GM21390 (cell line): ENCODE measurements at regions not wholly inside any gene's neighbourhood (a gene's known extent, or its start where the extent isn't known, plus 50 kb on each side); places are given as distances from the start of the nearest gene placed in this dataset.
"Not testable (repeated sequence)": the region's sequence is repeated elsewhere in the genome, so short reads cannot be mapped to it uniquely, and the experiment has no call there.

Source experiments
- ATAC-seq: cut with Tn5 transposase; IDR thresholded peaks from one replicate; pipeline ENCODE4 v1.9.1; 2021; ENCODE audit not compliant: unreplicated experiment

DNA sequence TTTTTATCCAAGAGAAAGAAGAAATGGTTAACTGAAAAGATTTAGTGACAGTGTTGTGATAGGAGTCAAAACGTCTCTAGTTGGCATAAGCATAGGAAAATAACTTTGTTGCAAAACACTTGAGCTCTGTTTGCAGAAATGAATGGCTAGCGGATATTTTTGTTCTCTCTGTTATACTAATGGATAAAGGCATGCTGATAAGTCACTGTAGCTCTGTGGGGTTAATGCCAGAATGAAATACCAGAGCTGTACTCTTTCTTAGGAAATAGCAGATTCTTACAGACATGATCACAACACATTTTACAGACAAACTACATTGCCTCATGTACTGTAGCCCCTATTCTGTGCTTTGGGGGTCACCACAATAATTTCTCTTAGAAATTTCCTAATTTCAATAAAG lies 202.8 kb downstream of the DMRTA1 start:
- ATAC-seq: no peak

DNA sequence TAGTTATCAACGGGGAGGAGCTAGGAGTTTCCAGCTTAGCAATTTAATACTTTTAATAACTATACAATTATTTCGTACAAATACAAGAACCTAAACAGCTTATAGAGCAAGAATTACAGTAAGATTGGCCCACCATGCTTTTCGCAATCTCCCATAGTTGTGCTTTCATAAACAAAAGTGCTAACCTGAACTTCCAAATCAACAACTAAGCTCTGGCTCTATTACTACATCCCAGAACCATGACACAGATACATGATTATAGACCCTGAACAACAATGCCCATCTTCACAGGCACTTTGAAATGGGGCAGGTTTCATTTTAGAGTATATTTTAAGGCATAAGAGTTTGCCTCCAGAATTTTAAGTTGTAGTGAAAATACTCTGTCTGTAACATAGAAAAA lies 203.5 kb downstream of the DMRTA1 start:
- ATAC-seq: no peak

DNA sequence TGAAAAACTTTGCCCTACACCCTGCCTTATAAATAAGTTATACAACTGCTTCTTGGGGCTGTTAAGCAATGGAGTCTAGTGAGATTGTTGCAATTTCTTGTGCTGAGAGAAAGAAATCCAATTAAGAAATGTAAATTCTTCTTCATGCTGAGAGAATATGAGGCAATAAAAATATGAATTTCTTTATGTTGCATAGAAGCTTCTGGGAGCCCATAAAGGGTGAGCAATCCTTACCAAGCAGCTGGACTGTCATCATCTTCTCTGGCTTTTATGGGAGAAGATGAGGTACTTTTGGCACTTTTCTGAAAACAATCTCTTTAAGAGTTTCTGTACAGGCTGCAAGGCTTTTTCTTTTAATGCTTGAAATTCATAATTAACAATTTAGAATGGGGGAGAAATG lies 204.3 kb downstream of the DMRTA1 start:
- ATAC-seq: no peak

DNA sequence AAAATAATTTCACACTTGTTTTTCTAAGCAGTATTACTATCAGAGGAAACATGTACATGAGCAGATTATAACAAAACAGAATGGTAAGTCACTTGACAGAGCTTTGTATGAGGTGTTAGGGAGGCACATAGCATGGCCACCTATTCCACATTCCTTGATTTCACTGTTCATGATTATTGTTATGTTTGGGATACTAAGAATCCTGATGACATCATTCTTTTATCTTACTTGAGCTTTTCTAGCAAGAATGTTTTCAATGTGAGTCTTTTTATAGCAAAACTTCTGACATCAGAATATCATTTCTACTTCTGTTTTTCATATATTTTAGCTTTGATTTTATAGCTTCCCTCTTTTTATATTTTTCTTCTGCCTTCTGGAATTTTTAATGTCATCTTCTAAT lies 208.2 kb downstream of the DMRTA1 start:
- ATAC-seq: no peak

DNA sequence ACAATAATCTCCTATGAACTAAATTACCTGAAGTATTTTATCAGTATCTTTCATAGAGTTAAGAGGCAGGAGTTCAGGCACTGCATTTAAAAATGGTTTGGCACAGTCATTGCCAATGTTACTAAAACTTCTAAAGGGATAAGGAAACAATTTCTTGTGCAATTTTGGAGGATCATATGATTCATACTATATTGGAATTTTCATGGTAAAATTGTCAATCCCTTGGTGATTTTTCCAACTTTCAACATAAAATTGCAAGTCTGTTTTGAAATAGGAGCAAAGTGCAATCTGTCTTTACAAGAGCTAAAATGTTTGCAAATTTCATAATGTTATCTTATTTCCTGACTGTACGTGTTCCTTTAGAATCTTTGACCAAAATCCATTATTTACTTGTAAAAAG lies 211.1 kb downstream of the DMRTA1 start:
- no peak for ATAC-seq

DNA sequence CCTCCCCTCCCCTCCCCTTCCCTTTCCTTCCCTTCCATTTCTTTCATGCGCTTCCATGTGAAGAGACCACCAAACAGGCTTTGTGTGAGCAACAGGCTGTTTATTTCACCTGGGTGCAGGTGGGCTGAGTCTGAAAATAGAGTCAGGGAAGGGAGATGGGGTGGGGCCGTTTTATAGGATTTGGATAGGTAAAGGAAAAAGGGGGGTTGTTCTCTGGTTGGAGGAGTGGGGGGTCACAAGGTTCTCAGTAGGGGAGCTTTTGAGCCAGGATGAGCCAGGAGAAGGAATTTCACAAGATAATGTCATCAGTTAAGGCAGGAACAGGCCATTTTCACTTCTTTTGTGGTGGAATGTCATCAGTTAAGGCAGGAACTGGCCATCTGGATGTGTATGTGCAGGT lies 211.9 kb downstream of the DMRTA1 start:
- not testable (repeated sequence) for ATAC-seq

DNA sequence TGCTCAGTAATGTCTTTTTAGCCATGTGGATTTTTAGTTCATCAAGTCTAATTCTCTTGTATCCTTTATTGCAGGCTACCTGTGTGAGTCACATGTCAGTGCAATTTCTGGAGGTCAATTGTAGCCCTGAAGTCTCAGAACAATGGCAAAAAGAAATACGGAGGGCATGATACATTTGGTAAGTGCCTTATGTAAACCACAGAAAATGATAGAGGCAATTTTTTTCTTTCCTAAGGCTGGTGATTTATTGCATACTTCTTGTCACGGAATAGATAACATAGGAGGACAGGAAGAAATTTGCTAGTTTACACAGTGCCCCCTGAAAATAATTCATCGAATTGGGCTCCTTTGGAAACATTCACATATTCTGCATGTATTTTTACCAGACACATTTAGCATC lies 235.9 kb downstream of the DMRTA1 start:
- ATAC-seq: no peak

DNA sequence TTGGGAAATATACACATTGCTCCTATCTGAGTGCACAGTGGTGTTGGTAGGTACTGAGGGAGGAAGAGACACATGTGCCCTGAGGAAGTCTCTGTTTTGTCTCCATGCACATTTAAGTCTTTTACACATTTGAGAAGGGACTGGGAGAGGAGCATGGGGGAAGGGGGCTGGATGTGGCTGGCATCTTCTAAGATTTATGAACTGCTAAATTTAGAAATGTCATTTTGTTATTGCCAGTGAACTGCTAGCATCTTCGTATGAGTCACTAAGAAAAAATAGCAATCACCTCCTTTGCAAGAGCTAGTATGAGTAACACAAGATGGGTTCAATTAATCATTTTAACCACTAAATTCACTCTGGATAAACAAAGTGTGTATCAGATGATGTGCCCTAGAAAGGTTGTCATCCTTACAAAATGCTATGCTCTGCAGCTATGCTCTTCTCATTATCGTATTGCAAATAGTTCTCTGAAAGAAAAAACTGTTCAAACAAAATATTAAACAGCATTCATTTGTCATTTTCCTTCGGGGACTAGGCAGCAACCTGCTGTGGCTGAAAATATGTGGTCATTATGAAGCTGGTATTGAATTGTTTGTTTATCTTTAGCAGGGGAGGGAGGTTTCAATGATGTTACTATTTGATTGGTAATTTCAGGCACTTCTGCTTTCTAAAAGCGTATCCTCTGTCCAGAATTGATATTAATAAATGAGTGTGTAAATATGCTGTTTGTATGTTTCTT lies 236.5 kb downstream of the DMRTA1 start:
- ATAC-seq: no peak

DNA sequence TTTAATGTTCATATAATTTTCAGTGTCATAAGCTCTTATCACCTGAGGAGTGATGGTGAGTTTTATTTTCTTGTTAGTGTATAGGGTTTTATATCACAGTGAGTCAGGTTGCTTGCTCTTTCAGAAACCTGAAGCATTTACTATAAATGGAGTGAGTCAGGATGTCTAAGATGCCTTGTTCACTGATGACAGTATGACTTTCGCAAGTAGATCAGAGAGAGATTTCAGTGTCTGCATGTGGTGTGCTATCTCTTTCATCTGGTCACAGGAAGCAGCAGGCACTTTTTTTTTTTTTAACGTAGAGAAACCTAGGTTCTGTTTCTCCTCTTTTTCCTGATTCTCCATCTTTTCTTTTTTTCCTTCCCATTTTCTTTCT lies 237.1 kb downstream of the DMRTA1 start:
- ATAC-seq: no peak

DNA sequence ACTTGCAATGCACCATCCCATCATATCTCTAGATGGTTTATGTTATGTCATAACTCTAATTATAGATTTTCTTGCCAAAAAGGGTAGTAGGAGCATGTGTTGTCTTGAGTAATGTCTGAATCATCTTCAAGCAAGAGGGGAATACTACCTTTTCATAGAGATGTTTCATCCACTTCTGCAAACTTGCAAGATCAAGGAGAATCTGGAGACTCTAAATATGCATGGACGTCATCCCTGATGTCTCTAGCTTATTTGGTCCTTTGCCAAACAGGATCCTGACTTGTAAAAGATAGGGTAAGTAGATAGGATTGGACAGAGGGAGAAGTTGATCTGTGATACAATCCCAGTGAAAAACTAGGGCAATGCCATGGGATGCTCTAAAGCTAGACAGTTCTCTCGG lies 246.5 kb downstream of the DMRTA1 start:
- no peak for ATAC-seq

DNA sequence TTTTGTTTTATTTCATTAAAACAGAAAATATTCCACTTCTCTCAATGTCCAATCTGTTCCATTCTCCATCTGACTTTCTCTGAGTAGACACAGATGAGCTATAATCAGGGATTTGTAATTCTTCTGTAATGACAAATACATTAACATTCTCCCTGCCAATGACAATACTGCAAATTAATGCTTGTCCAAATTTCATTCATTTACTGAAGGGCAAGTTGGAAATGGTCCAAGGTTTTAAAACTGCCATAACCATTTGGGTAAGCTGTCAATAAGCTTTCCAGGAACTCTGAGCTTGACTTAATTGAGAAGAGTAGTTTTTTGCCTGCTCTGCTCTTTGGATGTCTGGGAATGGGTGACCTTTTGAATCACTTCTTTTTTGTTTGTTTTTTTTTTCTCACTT lies 253.5 kb downstream of the DMRTA1 start:
- no peak for ATAC-seq

DNA sequence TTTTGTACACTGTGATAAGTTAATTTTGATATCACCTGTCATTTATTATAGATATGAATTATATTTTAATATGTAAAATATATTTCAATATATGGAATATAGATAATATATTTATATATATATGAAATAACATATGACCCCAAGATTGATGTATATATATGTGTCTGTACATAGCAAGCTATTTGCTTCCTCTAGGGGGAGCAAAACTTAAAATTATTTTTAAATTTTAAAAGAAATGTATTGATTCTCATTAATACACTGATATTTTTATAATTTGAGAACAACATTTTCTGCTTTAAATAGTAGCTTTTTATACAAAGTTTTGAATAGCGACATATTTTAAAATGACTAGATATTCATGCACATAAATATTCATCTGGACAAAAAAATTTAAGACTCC lies 272.0 kb downstream of the DMRTA1 start:
- ATAC-seq: no peak

DNA sequence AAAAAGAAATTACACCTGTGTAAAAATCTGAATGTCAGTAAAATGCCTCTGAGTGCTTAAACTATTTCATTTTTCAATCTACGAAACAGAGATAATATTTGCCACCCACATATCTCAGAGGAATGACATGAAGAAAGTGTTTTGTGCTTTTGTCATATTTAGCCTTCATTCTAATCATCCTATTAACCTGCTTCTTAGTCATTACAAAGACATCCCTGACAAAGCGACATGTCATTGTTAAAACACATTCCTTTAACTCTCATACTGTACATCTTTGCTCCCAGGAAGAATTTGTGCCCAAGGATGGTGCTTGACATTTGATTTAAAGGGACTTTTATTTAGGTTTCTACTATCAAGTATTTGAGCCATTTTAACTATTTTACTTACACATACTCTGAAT lies 275.9 kb downstream of the DMRTA1 start:
- no peak for ATAC-seq

DNA sequence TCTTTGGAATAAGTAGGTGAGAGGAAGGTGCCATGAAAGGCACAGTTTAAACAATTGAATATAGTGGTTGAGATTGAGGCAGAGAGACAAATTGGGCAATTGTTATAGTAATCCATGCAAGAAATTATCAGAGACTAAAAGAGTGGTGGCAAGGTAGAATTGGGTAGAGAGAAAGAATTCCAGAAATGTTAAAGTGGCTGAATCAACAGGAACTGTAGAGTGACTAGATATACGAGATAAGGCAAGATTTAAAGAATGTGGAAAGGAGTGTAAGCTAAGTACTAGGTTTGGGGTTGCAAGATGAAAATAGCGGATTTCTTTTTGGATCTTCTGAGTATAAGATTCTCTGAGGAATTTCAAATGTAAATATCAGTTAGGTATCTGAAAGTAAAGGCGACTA lies 285.2 kb downstream of the DMRTA1 start:
- ATAC-seq: no peak

DNA sequence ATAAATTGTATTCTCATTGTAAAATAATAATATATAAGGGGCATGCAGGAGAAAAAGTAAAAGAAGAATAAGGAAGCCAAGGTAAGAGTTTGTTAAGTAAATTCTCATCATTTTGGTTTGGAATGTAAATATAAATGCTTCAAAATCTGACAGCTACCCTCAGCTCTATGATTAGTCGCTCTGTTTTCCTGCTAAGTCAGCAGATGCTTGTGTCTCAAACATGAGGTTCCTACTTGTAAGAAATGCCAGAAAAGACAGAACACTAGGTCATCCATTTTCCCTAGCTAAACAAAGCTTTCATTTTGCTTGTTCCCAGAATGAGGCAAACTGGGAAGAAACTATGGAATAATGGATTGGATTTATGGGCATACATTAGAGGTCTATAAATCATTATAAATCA lies 293.1 kb downstream of the DMRTA1 start:
- ATAC-seq: no peak

DNA sequence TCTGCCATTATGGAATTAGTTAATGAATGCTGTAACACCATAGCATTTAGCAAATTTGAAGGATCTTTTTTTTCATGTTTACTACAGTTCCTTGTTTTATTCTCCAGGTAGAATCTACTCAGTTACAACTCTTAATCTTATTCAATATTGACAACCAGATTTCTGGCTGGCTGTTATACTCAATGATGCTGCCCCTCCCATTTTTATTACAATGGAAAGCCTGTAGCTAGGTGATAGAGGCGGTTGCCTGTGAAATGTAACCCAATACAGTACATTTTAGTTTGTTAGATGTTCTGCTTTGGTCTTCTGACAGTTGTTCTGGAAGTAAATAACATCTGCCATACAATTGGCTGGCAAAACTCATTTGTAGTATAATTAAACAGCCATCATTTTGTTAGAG lies 294.2 kb downstream of the DMRTA1 start:
- ATAC-seq: no peak

DNA sequence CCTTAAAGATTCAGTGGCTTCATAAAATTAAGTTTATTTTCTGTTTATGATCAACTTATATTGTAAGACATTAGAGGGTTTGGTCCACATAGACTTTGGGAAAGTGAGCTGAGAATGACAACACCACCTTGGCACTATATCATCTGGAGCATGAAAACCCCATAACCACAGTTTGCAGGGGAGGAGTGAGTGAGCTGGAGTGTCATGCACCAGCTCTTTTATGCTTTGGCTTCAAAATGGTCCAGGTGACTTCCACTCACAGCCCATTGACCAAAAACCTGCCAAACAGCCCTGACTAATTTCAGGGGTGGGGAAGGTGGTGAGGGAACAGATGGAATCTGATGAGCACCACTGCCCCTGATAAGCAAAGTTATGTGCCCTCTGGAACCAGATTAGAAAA lies 295.8 kb downstream of the DMRTA1 start:
- ATAC-seq: no peak

DNA sequence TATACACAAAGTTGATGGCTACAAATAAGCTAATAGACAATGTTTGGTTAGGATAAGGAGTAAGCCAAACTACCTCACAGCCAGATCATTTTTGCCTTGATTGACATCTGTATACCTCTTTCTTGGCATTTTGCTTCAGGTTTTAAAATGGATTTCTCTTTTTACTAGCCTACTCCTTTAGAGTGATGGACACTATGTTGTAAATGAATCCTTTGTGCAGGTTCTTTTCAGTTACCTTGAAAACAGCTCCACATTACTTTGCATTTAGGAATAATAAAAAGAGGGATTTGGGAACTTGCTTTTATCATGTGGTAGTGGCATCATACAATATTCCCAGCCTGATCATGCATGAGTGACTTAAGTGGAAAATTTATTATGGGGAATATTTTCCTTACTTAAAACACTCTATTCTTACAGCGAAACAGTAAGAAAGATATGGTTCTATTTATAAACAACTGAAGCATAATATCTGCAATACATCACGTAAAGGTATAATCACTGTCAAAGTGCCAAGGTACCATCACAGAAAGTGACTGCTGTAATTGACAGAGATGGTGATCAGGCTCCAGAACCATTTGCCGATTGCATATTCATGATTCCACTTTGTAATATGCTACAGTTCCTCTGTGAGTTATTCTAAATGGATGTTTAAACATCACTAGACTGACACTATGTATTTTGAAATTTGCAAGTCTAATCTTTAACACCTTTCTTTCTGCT lies 327.0 kb downstream of the DMRTA1 start:
- no peak for ATAC-seq

DNA sequence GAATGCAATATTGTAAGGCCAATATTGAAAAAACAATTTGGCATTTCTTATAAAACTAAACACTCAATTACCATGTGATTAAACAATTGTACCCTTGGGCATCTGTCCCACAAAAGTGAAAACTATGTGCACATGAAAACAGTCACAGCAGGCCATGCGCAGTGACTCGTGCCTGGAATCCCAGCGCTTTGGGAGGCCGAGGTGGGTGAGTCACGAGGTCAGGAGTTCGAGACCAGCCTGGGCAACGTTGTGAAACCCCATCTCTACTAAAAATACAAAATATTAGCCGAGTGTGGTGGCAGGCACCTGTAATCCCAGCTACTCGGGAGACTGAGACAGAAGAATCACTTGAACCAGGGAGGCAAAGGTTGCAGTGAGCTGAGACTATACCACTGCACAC lies 343.7 kb downstream of the DMRTA1 start:
- ATAC-seq: no peak

DNA sequence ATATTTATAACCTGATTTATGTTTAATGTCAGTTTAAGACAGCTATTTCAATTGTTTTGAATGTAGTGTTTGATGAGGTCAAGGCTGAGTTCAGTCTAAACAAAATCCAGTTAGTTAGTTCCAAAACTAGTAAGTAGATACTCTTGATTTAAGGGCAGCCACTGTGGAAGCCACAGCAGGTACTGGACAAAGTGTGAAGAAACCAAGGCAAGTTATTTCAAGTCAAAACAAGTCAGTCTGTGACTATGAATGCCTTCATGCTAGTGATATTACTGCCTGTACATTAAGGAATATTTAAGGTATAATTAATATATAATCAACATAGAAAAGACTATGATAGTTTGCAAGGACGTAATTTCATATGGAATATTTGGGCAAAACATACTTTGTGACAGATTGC lies 362.3 kb downstream of the DMRTA1 start:
- ATAC-seq: no peak

DNA sequence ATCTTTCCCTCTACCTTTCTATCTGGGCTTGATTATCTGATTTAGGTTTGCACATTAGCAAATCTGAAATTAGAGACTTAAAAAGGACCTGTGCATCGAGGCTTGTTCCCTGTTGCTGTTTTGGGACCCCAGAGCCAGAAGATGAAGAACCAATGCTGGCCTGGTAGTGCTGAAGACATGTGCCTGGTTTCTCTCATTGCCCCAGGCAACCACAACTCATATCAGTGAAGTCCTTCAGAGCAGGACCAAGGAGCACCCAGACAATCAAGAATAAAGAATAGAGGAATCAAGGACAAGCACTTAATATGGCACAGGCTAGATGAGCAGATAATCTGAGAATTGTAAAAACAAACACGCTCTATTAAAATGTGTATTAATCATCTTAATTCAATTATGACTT lies 362.7 kb downstream of the DMRTA1 start:
- no peak for ATAC-seq

DNA sequence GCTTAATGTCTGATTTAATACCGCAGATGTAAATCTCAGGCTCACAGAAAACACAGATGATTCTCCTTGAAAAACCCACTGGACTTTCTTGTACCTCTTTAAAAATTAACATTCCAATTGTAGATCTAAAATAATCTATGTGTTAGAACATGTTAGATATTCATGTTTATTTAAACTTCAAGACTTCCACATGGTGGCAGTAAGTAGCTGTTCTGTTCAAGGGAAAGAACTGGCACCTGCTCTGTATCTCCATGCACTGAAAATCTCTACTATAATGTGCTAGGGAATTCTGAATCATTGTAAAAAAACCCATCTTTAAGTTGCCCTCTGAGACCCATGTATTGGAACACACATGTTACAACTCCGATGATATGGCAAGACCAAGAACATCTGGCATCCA lies 366.9 kb downstream of the DMRTA1 start:
- ATAC-seq: no peak

DNA sequence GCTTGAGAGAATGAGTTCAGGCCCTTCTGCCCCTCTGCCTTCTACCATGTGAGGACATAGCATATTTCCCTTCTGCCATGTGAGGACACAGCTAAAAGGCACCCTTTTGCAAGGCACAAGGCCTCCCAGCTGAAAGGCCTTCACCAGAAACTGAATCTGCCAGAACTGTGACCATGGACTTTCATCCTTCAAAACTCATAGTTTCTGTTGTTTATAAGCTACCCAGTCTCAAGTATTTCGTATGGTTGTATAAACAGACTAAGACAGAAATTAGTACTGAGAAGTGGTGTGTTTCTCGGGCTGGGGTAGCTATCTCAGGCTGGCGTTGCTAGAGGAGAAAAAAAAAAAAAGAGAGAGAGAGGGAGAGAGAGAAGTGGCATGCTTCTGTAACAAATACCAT lies 368.6 kb downstream of the DMRTA1 start:
- no peak for ATAC-seq
